HEK293T (cell line): ENCODE measurements at regions not wholly inside any gene's neighbourhood (a gene's known extent, or its start where the extent isn't known, plus 50 kb on each side); places are given as distances from the start of the nearest gene placed in this dataset.

ENCODE experiments used
- CTCF ChIA-PET: fragments of 350-600 bp; formaldehyde crosslinking; extraction: SDS; loops from one replicate; lab custom pipeline; 2021; ENCODE audit warnings: antibody characterized with exemption, inconsistent platforms; lab: Yijun Ruan, JAX
- POLR2A ChIA-PET: fragments of 350-600 bp; formaldehyde crosslinking; extraction: SDS; loops from one replicate; lab custom pipeline; 2020; ENCODE audit warnings: antibody characterized with exemption, inconsistent platforms; lab: Yijun Ruan, JAX
- DNase-seq: peaks from one replicate; pipeline ENCODE4 v3.0.0; 2012; ENCODE audit warnings: mixed read lengths; ENCODE audit errors: extremely low spot score
- ARNT ChIP-seq: fragments of 450-650 bp; IDR thresholded peaks from 2 replicates; pipeline ENCODE4 v1.6.1; 2017; ENCODE audit warnings: mild to moderate bottlenecking
- BHLHE40 ChIP-seq: fragments of 450-650 bp; IDR thresholded peaks from 2 replicates; pipeline ENCODE4 v1.6.1; 2016; ENCODE audit warnings: mild to moderate bottlenecking, moderate library complexity, borderline replicate concordance
- CTBP1 ChIP-seq: fragments of 450-650 bp; IDR thresholded peaks from 2 replicates; pipeline ENCODE4 v1.6.1; 2016; ENCODE audit warnings: borderline replicate concordance
- ELF4 ChIP-seq: fragments of 450-650 bp; IDR thresholded peaks from 2 replicates; pipeline ENCODE4 v1.6.1; 2017; ENCODE audit warnings: antibody characterized with exemption
- FOXA1 ChIP-seq: fragments of 450-650 bp; IDR thresholded peaks from 2 replicates; pipeline ENCODE4 v1.6.1; 2016; ENCODE audit warnings: mild to moderate bottlenecking
- FOXK2 ChIP-seq: fragments of 450-650 bp; IDR thresholded peaks from 2 replicates; pipeline ENCODE4 v1.6.1; 2016; ENCODE audit warnings: mild to moderate bottlenecking
- FOXM1 ChIP-seq: fragments of 450-650 bp; IDR thresholded peaks from 2 replicates; pipeline ENCODE4 v1.6.1; 2017; ENCODE audit warnings: mild to moderate bottlenecking, borderline replicate concordance
- HDGF ChIP-seq: fragments of 450-650 bp; IDR thresholded peaks from 2 replicates; pipeline ENCODE4 v1.6.1; 2017; ENCODE audit warnings: antibody characterized with exemption, borderline replicate concordance
- L3MBTL2 ChIP-seq: fragments of 450-650 bp; conservative IDR thresholded peaks from 2 replicates; pipeline ENCODE4 v1.6.1; 2016; ENCODE audit warnings: mild to moderate bottlenecking
- LEF1 ChIP-seq: fragments of 450-650 bp; IDR thresholded peaks from 2 replicates; pipeline ENCODE4 v1.6.1; 2017; ENCODE audit warnings: mild to moderate bottlenecking, borderline replicate concordance
- NFRKB ChIP-seq: fragments of 450-650 bp; IDR thresholded peaks from 2 replicates; pipeline ENCODE4 v1.6.1; 2016; ENCODE audit warnings: mild to moderate bottlenecking, moderate library complexity
- SP1 ChIP-seq: fragments of 450-650 bp; IDR thresholded peaks from 2 replicates; pipeline ENCODE4 v1.6.1; 2017
- SUZ12 ChIP-seq: fragments of 450-650 bp; IDR thresholded peaks from 2 replicates; pipeline ENCODE4 v1.6.1; 2016; ENCODE audit warnings: mild to moderate bottlenecking
- TARDBP ChIP-seq: fragments of 450-650 bp; IDR thresholded peaks from 2 replicates; pipeline ENCODE4 v1.6.1; 2016
- ZNF384 ChIP-seq: fragments of 450-650 bp; IDR thresholded peaks from 2 replicates; pipeline ENCODE4 v1.6.1; 2016
- TF ChIP-seq, protein P1 (sequence below): fragments of 450-650 bp; IDR thresholded peaks from 2 replicates; pipeline ENCODE4 v1.6.1; 2016

DNA sequence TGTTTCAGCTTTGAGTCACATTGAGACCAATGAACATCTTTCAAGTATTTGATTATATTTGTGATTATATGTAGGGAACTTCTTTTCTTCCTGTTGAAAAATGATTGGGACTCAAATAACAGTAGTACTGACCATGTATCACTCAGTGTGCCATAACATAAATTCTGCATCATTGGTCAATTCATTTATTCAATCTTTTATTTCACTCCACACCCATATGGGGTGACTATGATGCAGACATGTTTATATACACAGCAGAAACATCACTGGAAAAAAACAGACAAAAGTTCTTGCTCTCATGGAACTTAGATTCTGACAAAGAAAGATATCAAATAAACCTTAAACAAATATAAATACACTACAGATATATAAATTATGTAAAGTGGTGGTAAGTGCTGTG, 74.7 kb upstream of the ANXA1 start:
- no peak for DNase-seq
- ChIA-PET CTCF (no interaction called here), POLR2A (no interaction called here)
- no peak for TF ChIP-seq ZNF384

DNA sequence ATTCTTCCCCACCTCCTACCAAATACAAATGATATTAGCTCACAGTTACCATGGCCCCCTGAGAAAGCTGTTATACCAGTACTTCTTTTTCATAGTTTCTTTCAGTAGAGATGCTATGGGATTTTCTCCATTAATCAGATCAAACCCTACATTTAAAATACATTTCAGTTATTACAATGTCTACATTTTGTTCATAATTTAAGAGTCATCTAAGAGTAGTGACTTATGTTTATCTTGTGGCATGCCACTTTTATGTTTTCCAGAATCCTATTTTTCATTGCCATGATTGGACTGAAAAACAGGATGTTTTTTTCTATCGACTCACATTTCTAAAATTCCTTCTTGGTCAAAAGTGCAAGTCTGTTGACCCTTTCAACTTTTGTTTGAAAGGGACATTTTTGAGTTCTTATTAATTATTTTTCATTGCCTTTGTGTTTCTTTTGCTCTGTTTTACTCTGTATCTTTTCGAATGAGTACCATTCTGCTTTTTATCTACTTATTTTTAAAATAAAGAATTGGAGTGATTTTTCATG, 77.4 kb upstream of the ANXA1 start:
- ChIA-PET POLR2A (no interaction called here), CTCF (no interaction called here)
- DNase-seq: no peak
- TF ChIP-seq HDGF (no peak), CTBP1 (no peak), L3MBTL2 (no peak), TARDBP (no peak), SP1 (no peak), SUZ12 (no peak), ARNT (no peak)
- TF ChIP-seq, protein P1, sequence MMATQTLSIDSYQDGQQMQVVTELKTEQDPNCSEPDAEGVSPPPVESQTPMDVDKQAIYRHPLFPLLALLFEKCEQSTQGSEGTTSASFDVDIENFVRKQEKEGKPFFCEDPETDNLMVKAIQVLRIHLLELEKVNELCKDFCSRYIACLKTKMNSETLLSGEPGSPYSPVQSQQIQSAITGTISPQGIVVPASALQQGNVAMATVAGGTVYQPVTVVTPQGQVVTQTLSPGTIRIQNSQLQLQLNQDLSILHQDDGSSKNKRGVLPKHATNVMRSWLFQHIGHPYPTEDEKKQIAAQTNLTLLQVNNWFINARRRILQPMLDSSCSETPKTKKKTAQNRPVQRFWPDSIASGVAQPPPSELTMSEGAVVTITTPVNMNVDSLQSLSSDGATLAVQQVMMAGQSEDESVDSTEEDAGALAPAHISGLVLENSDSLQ: no peak

DNA sequence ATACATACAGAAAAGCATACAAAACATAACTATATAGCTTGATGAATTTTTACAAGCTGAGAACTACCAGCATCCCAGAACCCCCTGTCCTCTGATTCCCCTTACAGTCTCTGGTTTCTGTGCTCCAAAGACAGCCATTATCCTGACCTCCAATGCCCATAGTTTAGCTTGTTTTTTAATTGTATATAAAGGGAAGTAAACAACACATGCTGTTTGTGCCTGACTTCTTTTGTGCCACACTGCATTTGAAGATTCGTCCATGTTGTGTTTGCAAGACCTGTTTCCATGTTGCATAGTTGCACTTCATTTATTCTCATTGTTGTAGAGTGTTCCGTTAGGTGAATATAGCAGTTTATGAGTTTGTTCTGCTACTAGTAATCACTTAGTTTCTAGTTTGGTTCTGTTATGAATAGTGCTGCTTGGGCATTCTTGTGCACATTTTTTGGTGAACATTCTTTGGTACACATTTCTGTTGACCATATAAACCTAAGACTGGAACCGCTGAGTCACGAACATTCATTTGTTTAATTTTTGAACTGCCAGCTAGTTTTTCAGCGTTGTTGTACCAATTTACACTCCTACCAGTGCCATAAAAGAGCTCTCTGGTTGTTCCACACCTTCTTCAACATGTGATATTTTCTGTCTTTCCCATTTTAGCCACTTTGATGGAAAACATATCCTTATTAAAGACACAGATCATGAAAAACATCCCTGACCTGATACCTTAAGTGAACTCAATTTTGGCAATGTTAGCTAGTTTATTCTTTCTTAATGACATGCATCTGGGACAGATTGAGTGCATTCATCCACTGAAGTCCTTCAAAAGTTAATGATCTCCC, 78.1 kb upstream of the ANXA1 start:
- TF ChIP-seq ELF4 (no peak), SUZ12 (no peak)
- TF ChIP-seq, protein P1: no peak
- DNase-seq: no peak
- ChIA-PET CTCF (no interaction called here), POLR2A (no interaction called here)

DNA sequence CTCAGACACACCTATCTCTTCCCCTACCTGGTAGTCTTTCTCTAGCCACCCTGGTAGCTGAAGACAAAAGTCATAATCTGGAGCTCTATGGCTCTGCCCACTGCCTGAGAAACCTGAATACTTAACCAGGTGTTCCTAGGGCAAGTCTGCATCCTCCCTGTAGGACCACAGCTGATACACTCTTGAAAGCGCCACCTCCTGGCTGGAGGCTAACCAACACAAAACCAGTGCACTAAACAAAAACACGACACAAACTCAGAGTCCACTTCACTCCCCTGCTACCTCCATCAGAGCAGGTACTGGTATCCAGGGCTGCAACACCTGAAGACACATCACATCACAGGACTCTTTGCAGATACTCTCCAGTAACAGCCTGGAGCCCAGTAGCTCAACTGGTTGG, 84.6 kb upstream of the ANXA1 start:
- POLR2A ChIA-PET: no interaction called here
- TF ChIP-seq SUZ12 (no peak), LEF1 (no peak), BHLHE40 (no peak), SP1 (no peak)
- TF ChIP-seq, protein P1: no peak
- no peak for DNase-seq
- CTCF ChIA-PET: interaction anchor here (0.7 kb wide), 1 partner anchor 45 kb away, joined by 3 read pairs; no protein-coding TSS in a partner anchor

DNA sequence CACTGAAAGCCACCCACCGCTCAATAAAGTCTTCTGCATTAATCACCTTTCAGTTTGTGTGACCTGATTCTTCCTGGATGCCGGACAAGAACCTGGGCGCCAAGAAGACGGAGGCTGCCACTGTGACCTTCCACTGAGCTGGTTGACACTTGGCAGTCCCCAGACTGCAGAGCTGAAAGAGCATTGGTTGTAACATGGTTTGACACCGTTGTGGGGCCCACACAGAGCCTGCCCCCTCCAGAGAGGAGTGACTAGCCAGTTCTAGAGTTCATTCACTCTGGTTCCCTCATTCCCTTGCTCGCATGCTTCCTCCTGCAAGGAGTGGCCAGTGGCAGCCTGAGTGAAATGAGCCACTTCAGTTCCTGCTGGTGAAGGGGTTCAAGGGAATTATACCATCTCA, 86.2 kb upstream of the ANXA1 start:
- ChIA-PET CTCF (no interaction called here), POLR2A (no interaction called here)
- TF ChIP-seq FOXA1 (no peak), SP1 (no peak), TARDBP (no peak), ELF4 (no peak), L3MBTL2 (no peak), NFRKB (no peak), FOXM1 (no peak), LEF1 (no peak), SUZ12 (no peak), ZNF384 (no peak), CTBP1 (no peak), BHLHE40 (no peak), ARNT (no peak), HDGF (no peak), FOXK2 (no peak)
- TF ChIP-seq, protein P1: no peak
- no peak for DNase-seq

DNA sequence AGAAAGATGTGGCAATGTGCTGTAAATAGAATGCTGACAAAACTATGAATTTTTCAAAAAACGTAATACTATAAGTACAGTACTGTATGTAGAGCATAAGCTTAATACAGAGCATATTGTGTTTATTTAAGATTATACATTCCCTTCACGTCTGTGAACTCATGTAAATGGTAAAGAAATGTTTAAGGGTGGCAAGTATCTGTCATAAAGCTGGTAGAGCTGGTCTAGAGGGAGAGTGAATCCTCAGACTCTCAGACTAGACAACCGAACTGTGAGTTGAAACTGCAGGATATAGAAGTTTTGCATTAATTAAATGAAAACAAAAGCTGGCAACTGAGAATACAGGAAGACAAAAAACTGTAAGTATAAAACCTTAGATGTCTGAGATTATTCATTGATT, 87.3 kb upstream of the ANXA1 start:
- DNase-seq: no peak
- POLR2A ChIA-PET: no interaction called here
- TF ChIP-seq TARDBP: no peak
- no peak for TF ChIP-seq HDGF
- no peak for TF ChIP-seq ZNF384
- TF ChIP-seq NFRKB: no peak
- no peak for TF ChIP-seq ARNT
- no peak for TF ChIP-seq CTBP1
- TF ChIP-seq SP1: no peak
- no peak for TF ChIP-seq SUZ12
- TF ChIP-seq FOXM1: no peak
- no peak for TF ChIP-seq BHLHE40
- TF ChIP-seq, protein P1: no peak
- TF ChIP-seq LEF1: no peak
- TF ChIP-seq FOXK2: no peak
- TF ChIP-seq L3MBTL2: no peak
- TF ChIP-seq FOXA1: no peak
- TF ChIP-seq ELF4: no peak
- CTCF ChIA-PET: no interaction called here
